NCI-H82 treated with DMSO at 0.1 percent for 48 hours (cell line): ENCODE measurements at regions not wholly inside any gene's neighbourhood (a gene's known extent, or its start where the extent isn't known, plus 50 kb on each side); places are given as distances from the start of the nearest gene placed in this dataset.

ENCODE experiments used
- DNase-seq: peaks from one replicate; lab custom pipeline; 2025; ENCODE audit not compliant: unreplicated experiment; lab: John Stamatoyannopoulos, UW

- no peak for DNase-seq
Measured at GRCh38 chr3:67828486-67829010, 174.1 kb upstream of the SUCLG2 start.

DNA sequence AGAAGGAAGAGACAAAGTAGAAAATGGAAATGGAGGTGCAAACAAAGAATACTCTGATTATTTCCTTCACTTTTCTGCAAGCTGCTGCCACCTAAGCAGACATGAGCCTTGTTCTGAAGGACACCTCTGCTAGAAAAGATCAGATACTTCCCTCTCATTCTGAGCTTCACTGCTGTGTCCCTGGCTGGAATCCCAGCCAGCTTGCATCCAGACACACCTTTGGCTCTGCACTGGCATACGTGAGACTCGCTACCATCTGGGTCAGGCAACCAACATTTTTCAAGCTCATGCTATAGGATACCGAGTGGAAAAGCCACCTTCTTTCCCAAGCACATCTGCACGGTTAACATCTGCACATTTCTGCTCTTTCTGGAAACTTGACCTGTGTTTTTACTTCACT lies 166.7 kb upstream of the SUCLG2 start:
- no peak for DNase-seq

DNA sequence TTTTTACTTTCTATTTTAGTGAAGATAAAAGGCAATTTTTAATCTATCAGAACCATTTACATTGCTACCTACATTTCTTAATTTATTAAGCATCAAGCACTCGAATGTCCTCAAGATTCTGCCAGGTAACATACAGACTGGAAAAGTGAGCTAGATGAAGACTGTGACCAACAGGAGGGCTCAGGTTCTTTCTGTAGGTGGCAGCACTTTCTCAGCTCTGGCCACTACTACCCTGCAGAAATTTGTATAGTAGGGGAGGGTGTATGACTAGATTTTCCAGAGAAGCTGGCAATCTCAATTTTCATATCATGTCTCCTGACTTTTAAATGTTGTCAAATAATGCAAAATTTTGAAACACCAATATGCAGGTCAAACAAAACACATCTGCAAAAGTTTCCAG lies 165.0 kb upstream of the SUCLG2 start:
- DNase-seq = no peak

DNA sequence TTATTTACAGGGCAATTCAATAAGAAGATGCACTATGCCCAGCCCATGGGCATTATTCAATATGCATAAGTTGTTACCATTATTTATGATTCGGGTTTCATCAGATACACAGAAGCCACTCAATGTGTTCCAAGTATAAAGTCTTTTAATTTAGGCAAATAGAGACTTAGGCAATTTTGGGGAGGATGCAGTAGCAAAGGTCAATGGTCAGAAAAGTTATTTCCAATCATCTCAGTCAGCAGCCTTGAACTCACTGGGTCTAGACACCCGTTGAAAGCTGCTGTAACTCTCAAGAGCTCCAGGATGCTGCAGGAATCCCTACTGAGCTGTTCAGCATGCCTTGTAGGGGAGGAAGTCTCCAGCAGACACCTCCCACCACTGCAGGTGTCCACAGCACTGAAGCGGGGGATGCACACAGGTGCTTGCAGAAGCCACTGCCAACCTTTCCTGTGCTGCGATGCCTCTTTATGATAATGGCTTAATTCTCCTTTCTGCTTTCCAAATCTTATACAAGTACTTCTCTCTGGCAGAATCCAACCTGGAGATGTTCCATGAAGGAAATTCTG lies 155.0 kb upstream of the SUCLG2 start:
- no peak for DNase-seq

DNA sequence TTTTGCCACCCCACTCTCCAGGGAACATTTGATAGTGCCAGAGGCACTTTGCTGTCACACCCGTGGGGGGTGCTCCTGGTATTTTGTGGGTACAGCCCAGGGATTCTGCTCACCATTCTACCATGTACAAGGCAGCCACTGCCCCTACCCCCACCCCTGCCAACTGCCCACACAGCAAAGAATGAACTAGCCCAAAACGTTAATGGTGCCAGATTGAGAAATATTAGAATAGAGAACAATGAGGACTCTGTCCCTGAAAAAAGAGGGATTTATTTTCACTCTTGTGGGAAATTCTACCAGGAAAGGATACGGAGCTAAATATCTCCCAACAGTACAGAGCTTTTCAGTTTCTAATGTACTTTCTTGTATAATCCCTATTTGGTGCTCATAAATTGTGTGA lies 154.5 kb upstream of the SUCLG2 start:
- DNase-seq = no peak

GRCh38 chr3:67804578-67804977 lies 150.2 kb upstream of the SUCLG2 start:
- no peak for DNase-seq

DNA sequence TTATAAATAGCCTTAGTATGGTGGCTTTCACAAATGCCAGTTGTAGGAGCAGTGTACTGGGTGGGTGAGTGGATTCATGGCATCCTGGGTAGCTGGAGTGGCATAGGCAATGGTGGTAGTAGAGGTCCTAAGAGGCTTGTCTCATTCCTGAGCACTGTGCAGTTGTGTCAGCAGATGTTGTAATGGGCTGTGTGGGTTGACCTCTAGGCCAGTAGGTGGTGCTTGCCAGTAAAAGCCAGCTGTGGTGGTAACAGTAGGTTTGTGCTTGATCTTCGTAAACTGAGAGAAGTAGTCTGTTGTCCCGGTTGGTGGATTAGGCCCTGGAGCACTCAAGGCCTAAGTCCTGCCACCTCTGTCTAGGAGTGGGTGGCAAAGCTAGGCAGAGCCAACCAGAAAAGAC lies 149.7 kb upstream of the SUCLG2 start:
- no peak for DNase-seq

GRCh38 chr3:67798412-67798811 lies 144.0 kb upstream of the SUCLG2 start:
- no peak for DNase-seq

DNA sequence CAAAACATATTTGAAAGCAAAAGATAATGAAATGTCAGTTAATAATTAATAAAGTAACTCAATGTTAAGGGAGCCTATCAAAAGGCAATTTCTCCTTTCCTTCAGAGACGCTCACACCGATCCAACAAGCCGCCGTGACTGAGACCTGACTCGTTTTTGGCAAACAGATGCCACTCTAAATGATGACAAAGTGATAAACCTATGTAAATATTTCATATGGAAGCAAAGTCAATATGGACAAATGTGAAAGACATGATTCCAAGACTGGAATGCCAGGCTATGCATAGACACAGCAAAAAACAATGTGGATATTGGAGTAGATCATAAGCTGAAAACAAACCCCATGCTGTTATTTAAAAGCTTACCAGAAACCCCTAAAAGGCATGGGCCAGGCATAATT lies 137.2 kb upstream of the SUCLG2 start:
- DNase-seq = no peak

GRCh38 chr3:67790043-67790442 lies 135.6 kb upstream of the SUCLG2 start:
- DNase-seq = peak; percentile 7

DNA sequence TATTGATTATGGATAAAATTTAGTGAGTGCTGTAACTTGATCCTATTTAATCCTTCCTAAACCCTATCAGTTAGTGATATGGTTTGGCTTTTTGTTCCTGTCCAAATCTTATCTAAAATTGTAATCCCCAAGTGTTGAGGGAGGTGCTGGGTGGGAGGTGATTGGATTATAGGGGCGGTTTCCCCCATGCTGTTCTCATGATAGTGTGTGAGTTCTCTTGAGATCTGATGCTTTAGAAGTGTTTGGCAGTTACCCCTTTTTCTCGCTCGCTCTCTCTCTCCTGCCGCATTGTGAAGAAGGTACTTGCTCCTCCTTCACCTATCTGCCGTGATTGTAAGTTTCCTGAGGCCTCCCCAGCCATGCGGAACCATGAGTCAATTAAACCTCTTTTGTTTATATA lies 134.0 kb upstream of the SUCLG2 start:
- DNase-seq = peak; percentile 20

- DNase-seq = no peak
Measured at GRCh38 chr3:67783281-67784250, 129.2 kb upstream of the SUCLG2 start.

- DNase-seq = no peak
Measured at GRCh38 chr3:67781871-67782270, 127.5 kb upstream of the SUCLG2 start.

GRCh38 chr3:67781218-67781617 lies 126.8 kb upstream of the SUCLG2 start:
- no peak for DNase-seq

DNA sequence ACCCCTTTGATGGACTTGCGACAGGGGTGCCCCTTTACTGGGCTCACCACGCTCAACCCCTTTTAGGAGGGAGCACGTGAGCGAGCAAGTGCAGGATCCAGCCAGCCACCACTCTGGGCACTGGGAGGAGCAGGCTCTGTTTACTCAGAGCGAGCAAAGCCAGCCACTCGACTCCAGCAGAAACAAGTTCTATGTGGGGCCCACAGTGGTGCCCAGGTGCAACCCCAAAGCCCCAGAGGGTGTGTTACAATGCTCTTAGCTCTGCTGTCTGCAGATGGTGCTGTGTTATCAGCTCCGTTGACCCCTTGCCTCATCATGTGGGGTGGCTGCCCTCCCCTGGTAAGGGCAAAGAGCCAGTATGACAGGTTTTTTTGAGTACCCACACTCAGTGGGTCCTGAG lies 120.3 kb upstream of the SUCLG2 start:
- DNase-seq = no peak

DNA sequence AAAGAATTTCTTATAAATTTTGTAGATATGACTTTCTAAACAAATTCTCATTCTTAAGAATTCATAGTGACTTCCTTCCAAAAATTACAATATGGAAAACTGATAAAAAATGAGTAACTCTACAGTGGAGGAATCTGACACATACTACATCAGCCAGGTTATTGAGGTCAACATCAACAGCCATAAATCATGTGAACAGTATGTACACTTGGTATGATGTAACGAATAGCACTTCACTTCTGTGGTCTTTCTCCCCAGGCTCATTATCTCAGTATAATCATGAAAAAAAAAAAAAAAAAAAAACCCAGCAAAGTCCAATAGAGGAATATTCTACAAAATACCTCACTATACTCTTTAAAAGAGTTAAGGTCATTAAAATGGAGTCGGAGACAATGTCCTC lies 111.2 kb upstream of the SUCLG2 start:
- no peak for DNase-seq

GRCh38 chr3:67745296-67745695 lies 90.9 kb upstream of the SUCLG2 start:
- no peak for DNase-seq

DNA sequence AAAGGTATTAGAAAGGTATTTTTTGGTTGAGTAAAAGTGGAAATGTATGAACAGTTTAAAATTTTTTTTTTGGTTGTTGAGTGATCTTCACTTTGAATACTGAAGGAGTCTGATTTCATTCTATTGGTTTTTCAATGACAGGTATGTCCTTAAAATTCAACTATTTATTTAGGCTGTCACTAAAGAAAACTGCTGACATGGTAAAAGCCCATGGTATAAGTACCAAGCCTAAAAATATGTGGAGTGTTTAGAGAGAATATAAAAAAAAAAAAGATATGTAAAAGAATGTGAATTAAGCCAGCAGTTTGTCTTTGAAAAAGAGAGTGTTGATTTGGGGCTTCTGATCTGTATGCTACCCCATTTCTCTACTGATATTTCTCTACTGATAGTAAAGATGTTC lies 90.3 kb upstream of the SUCLG2 start:
- no peak for DNase-seq

DNA sequence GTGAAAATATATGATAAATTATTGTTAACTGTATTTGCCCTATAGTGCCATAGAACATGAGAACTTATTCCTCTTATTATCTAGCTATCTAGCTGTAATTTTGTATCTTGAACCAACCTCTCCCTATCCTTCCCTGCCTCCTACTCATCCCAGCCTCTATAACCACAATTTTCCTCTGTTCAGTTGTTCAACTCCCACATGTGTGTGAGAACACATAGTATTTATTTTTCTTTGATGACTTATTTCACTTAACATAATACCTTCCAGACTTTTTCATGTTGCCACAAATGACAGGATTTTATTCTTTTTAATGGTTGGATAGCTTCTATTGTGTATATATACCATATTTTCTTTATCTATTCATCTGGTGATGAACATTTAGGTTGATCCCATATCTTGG lies 85.4 kb upstream of the SUCLG2 start:
- DNase-seq = no peak

DNA sequence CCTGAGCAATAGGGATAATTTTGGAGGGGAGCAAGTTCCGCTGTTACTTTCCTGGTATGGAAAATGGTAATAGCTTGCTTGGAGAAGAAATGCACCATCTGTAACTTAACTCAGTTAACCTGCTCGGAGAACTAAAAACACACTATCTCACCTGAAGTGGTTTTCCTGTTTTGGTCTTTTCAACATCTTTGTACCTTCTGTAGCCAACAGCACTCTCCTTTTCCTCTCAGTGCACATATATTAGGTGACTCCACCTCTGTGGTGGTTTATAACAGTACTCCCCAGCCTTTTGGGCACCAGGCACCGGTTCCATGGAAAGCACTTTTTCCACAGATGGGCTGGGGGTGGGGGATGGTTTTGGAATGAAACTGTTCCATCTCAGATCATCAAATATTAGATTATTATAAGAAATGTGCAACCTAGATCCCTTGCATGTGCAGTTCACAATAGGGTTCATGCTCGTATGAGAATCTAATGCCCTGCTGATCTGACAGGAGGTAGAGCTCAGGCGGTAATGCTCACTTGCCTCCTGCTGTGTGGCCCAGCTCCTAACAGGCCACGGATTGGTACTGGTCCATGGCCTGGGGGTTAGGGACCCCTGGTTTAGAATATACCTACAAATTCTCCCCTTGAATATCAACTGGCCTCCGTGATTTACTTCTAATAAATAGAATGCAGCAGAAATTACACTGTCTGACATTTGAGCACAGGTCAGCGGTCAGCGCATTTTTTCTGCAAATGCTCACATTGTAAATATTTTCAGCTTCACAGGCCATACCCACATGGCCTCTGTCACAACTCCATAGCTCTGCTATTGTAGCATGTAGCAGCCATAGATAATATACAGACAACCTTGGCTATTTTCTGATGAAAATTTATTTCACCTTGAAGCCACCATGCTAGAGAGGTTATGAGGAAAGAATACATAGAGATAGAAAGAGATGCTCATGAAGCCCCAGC lies 83.8 kb upstream of the SUCLG2 start:
- no peak for DNase-seq

DNA sequence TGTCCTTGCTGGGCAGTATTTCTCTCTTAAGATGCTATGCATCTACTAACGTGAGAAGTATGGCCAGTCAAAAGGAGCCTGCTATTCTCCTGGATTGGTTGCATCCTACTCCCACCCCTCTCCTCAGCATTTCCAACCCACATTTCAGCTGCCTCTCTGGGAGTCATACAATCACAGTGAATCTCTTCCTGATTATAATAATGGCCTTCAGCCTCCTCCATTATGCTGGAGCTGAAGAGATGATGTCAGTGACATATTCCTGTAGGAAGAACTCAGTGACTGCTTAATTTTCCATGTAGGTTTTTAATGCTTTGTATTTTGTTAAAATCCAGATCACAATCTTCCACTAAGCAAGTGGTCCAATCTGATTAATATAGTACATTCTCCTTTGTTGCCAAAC lies 82.7 kb upstream of the SUCLG2 start:
- DNase-seq = no peak
